Hepatic stellate cell (primary cell): ENCODE measurements at regions not wholly inside any gene's neighbourhood (a gene's known extent, or its start where the extent isn't known, plus 50 kb on each side); places are given as distances from the start of the nearest gene placed in this dataset.
A peak's percentile ranks its signal among the peaks of the same experiment; 100 is the strongest.
"Not testable (repeated sequence)": the region's sequence is repeated elsewhere in the genome, so short reads cannot be mapped to it uniquely, and the experiment has no call there.

Source experiments
- DNase-seq: peaks from one replicate; pipeline ENCODE4 v3.0.0; 2011; ENCODE audit warnings: low spot score

- DNase-seq, result no peak
Observed at GRCh38 chr5:99061299-99061698, 132.5 kb upstream of the CHD1 start.

- peak; percentile 36 for DNase-seq
Observed at GRCh38 chr5:99060306-99061261, 131.8 kb upstream of the CHD1 start.

GRCh38 chr5:99059685-99060084, 130.9 kb upstream of the CHD1 start:
- DNase-seq, result no peak

- peak; percentile 9 for DNase-seq
Observed at GRCh38 chr5:99058466-99058865, 129.7 kb upstream of the CHD1 start.

- DNase-seq, result no peak
Observed at GRCh38 chr5:99054972-99055371, 126.2 kb upstream of the CHD1 start.

GRCh38 chr5:99045871-99046270, 117.1 kb upstream of the CHD1 start:
- DNase-seq, result no peak

GRCh38 chr5:99043257-99043656, 114.5 kb upstream of the CHD1 start:
- DNase-seq, result not testable (repeated sequence)

- no peak for DNase-seq
Observed at GRCh38 chr5:99037668-99038067, 108.9 kb upstream of the CHD1 start.

- no peak for DNase-seq
Observed at GRCh38 chr5:99035942-99036341, 107.1 kb upstream of the CHD1 start.

- no peak for DNase-seq
Observed at GRCh38 chr5:99034336-99034735, 105.5 kb upstream of the CHD1 start.

GRCh38 chr5:99033014-99033900, 104.5 kb upstream of the CHD1 start:
- DNase-seq, result no peak

- DNase-seq, result peak; percentile 52
Observed at GRCh38 chr5:99032234-99033013, 103.6 kb upstream of the CHD1 start.

GRCh38 chr5:99030906-99031440, 102.2 kb upstream of the CHD1 start:
- no peak for DNase-seq

- DNase-seq, result no peak
Observed at GRCh38 chr5:99029172-99029571, 100.4 kb upstream of the CHD1 start.

- DNase-seq, result not testable (repeated sequence)
Observed at GRCh38 chr5:99028170-99028569, 99.4 kb upstream of the CHD1 start.

GRCh38 chr5:99025298-99026045, 96.7 kb upstream of the CHD1 start:
- no peak for DNase-seq

- no peak for DNase-seq
Observed at GRCh38 chr5:99023330-99023729, 94.5 kb upstream of the CHD1 start.

GRCh38 chr5:99022250-99022649, 93.4 kb upstream of the CHD1 start:
- no peak for DNase-seq

- no peak for DNase-seq
Observed at GRCh38 chr5:99020698-99021048, 91.9 kb upstream of the CHD1 start.

GRCh38 chr5:99019812-99020697, 91.2 kb upstream of the CHD1 start:
- DNase-seq, result peak; percentile 41
